GM12878 (cell line): ENCODE measurements at regions not wholly inside any gene's neighbourhood (a gene's known extent, or its start where the extent isn't known, plus 50 kb on each side); places are given as distances from the start of the nearest gene placed in this dataset.

Experiments used
- ATAC-seq: fragments of 200-7000 bp; cut with Tn5 transposase; 3 replicates; pipeline ENCODE4 v1.9.1; 2020; ENCODE audit warnings: mild to moderate bottlenecking, moderate library complexity
- BruUV-seq: library from RNA; stranded (reverse); fragments of 400-500 nt; replicated peaks from 2 replicates; lab custom pipeline; 2021; lab: Mats Ljungman, UMichigan
- CTCF ChIA-PET: fragments of 300-600 bp; sonication (Branson Sonifier 250); formaldehyde crosslinking; extraction: SDS; loops from one replicate; lab custom pipeline; 2021; ENCODE audit warnings: inconsistent platforms; lab: Yijun Ruan, JAX
- POLR2A ChIA-PET: fragments of 350-600 bp; formaldehyde crosslinking; extraction: SDS; loops from one replicate; lab custom pipeline; 2021; ENCODE audit warnings: inconsistent platforms; lab: Charles Lee
- RAD21 ChIA-PET: fragments of 300-600 bp; sonication (Branson Sonifier 250); formaldehyde crosslinking; loops from one replicate; lab custom pipeline; 2023; ENCODE audit warnings: antibody characterized with exemption; ENCODE audit not compliant: unreplicated experiment; lab: Charles Lee
- SMC1A ChIA-PET: fragments of 300-600 bp; sonication (Branson Sonifier 250); formaldehyde crosslinking; loops from one replicate; lab custom pipeline; 2023; ENCODE audit not compliant: unreplicated experiment, uncharacterized antibody; lab: Charles Lee
- DNase-seq: peaks from one replicate; pipeline ENCODE4 v3.0.0-alpha.2; 2011; ENCODE audit warnings: low read depth, low spot score
- FAIRE-seq: peaks from 3 replicates; lab custom pipeline; 2011; peaks lifted over from hg19 to GRCh38; lab: Jason Lieb, UNC
- H2AFZ ChIP-seq: 2 replicates; pipeline ENCODE4 v1.6.0; 2011; ENCODE audit warnings: low read depth, low read length, control low read depth; ENCODE audit not compliant: control insufficient read depth
- H3K27ac ChIP-seq: 2 replicates; pipeline ENCODE4 v1.5.1; 2011; ENCODE audit warnings: control low read depth; ENCODE audit not compliant: control insufficient read depth, insufficient read depth
- H3K27me3 ChIP-seq, 2 experiments: replicated peaks in 1 of 2; 2 replicates each; pipeline versions ENCODE4 v1.6.0 to v1.6.1; 2011; ENCODE audit warnings: low read length in 1 of 2; ENCODE audit not compliant: control insufficient read depth in 2 of 2, insufficient read depth in 2 of 2
- H3K36me3 ChIP-seq, 2 experiments: 2 replicates each; pipeline ENCODE4 v1.5.1; 2011; ENCODE audit warnings: low read length in 1 of 2; ENCODE audit not compliant: control insufficient read depth in 2 of 2, insufficient read depth in 2 of 2
- H3K4me1 ChIP-seq: 2 replicates; pipeline ENCODE4 v1.6.1; 2011; ENCODE audit warnings: mild to moderate bottlenecking, low read length, moderate library complexity, mixed read lengths; ENCODE audit not compliant: control insufficient read depth, insufficient read depth
- H3K4me2 ChIP-seq: 2 replicates; pipeline ENCODE4 v1.6.0; 2011; ENCODE audit warnings: control low read depth; ENCODE audit not compliant: control insufficient read depth, insufficient read depth
- H3K4me3 ChIP-seq: fragments of 200-600 bp; sonication (generic); 2 replicates; pipeline ENCODE4 v1.5.1; 2016
- H3K79me2 ChIP-seq: 2 replicates; pipeline ENCODE4 v1.6.0; 2011; ENCODE audit warnings: low read length; ENCODE audit not compliant: control insufficient read depth, insufficient read depth
- H3K9ac ChIP-seq: 2 replicates; pipeline ENCODE4 v1.8.0; 2011; ENCODE audit warnings: low read length, control low read depth, mixed read lengths; ENCODE audit not compliant: control insufficient read depth, insufficient read depth
- H3K9me3 ChIP-seq: replicated peaks from 3 replicates; pipeline ENCODE4 v1.5.1; 2011; ENCODE audit warnings: mild to moderate bottlenecking, low read length; ENCODE audit not compliant: control insufficient read depth, insufficient read depth
- H4K20me1 ChIP-seq: 2 replicates; pipeline ENCODE4 v1.6.0; 2011; ENCODE audit not compliant: control insufficient read depth, insufficient read depth
- CREB1 ChIP-seq: IDR thresholded peaks from 2 replicates; pipeline ENCODE4 v1.6.1; 2012; ENCODE audit warnings: low read depth, mild to moderate bottlenecking, inconsistent platforms
- GABPA ChIP-seq: IDR thresholded peaks from 2 replicates; pipeline ENCODE4 v1.6.1; 2014; ENCODE audit warnings: antibody characterized with exemption, low read depth, mild to moderate bottlenecking, inconsistent platforms
- MTA2 ChIP-seq: fragments of 450-650 bp; IDR thresholded peaks from 2 replicates; pipeline ENCODE4 v1.6.1; 2016; ENCODE audit warnings: low read depth, mild to moderate bottlenecking, moderate library complexity
- MTA3 ChIP-seq: IDR thresholded peaks from 2 replicates; pipeline ENCODE4 v1.6.1; 2012; ENCODE audit warnings: low read length, inconsistent platforms, borderline replicate concordance
- POU2F2 ChIP-seq: IDR thresholded peaks from 3 replicates; pipeline ENCODE4 v1.6.1; 2011; ENCODE audit warnings: low read depth, mild to moderate bottlenecking, low read length, borderline replicate concordance
- RUNX3 ChIP-seq: IDR thresholded peaks from 2 replicates; pipeline ENCODE4 v1.6.1; 2012; ENCODE audit warnings: low read length, inconsistent platforms
- SMAD1 ChIP-seq: fragments of 450-650 bp; IDR thresholded peaks from 2 replicates; pipeline ENCODE4 v1.6.1; 2018; ENCODE audit warnings: mild to moderate bottlenecking, low read depth; ENCODE audit not compliant: partially characterized antibody
- TARDBP ChIP-seq: IDR thresholded peaks from 2 replicates; pipeline ENCODE4 v1.6.1; 2016; ENCODE audit warnings: borderline replicate concordance
- TCF12 ChIP-seq: IDR thresholded peaks from 2 replicates; pipeline ENCODE4 v1.6.1; 2011; ENCODE audit warnings: low read depth, mild to moderate bottlenecking, low read length
- YY1 ChIP-seq: IDR thresholded peaks from 2 replicates; pipeline ENCODE4 v1.6.1; 2011; ENCODE audit warnings: low read depth, mild to moderate bottlenecking, low read length
- WGBS: methylation state at CpG from one replicate; pipeline ENCODE4 v1.1.6; 2016; ENCODE audit warnings: low lambda C conversion rate; ENCODE audit not compliant: insufficient replicate concordance, insufficient coverage; ENCODE audit errors: missing lambda C conversion rate; 5-methylcytosine and 5-hydroxymethylcytosine counted together
- in situ Hi-C: fragments of 300-500 bp; cut with MboI; formaldehyde crosslinking; loops from 9 replicates; pipeline ENCODE4 v1.14.3; 2018; ENCODE audit warnings: mixed read lengths
- intact Hi-C: fragments of 100-400 bp; cut with micrococcal nuclease; formaldehyde crosslinking; loops from one replicate; pipeline ENCODE4 v1.14.2; 2022; ENCODE audit not compliant: unreplicated experiment
- TF ChIP-seq, protein P1 (sequence below): IDR thresholded peaks from 2 replicates; pipeline ENCODE4 v1.6.1; 2012; ENCODE audit warnings: improper control_type of control experiment, low read depth, low read length; ENCODE audit not compliant: insufficient replicate concordance
- TF ChIP-seq, protein P2 (sequence below): fragments of 150-350 bp; IDR thresholded peaks from 2 replicates; pipeline ENCODE4 v1.6.1; 2016; ENCODE audit warnings: low read depth, low read length
- TF ChIP-seq, protein P3 (sequence below): IDR thresholded peaks from 2 replicates; pipeline ENCODE4 v1.6.1; 2011; ENCODE audit warnings: borderline replicate concordance, low read depth, mild to moderate bottlenecking, moderate library complexity, low read length; ENCODE audit not compliant: insufficient read depth, poor library complexity, severe bottlenecking
- TF ChIP-seq, protein P4 (sequence below): IDR thresholded peaks from 2 replicates; pipeline ENCODE4 v1.6.1; 2012; ENCODE audit warnings: low read depth, low read length, improper control_type of control experiment

DNA sequence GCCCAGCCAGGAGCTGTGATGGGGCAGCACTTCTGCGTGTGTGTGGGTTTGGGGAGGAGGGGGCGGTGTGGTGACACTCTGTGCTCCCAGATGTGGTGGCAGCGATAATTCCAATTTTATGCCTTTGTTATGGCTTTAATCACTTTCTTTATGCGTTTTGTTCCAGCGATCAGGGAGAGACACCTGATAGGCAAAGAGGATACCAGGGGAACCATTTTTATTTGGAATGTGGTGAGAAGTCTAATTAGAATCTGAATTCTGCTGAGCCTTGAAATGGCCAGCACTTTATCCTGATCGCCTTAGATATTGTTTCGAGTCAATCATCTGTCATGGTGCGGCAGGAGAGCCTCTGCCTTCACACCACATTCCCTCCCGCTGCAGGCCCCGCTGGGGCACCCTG, 79.5 kb downstream of the HIF1AN start (continued):
- TF ChIP-seq, protein P1, sequence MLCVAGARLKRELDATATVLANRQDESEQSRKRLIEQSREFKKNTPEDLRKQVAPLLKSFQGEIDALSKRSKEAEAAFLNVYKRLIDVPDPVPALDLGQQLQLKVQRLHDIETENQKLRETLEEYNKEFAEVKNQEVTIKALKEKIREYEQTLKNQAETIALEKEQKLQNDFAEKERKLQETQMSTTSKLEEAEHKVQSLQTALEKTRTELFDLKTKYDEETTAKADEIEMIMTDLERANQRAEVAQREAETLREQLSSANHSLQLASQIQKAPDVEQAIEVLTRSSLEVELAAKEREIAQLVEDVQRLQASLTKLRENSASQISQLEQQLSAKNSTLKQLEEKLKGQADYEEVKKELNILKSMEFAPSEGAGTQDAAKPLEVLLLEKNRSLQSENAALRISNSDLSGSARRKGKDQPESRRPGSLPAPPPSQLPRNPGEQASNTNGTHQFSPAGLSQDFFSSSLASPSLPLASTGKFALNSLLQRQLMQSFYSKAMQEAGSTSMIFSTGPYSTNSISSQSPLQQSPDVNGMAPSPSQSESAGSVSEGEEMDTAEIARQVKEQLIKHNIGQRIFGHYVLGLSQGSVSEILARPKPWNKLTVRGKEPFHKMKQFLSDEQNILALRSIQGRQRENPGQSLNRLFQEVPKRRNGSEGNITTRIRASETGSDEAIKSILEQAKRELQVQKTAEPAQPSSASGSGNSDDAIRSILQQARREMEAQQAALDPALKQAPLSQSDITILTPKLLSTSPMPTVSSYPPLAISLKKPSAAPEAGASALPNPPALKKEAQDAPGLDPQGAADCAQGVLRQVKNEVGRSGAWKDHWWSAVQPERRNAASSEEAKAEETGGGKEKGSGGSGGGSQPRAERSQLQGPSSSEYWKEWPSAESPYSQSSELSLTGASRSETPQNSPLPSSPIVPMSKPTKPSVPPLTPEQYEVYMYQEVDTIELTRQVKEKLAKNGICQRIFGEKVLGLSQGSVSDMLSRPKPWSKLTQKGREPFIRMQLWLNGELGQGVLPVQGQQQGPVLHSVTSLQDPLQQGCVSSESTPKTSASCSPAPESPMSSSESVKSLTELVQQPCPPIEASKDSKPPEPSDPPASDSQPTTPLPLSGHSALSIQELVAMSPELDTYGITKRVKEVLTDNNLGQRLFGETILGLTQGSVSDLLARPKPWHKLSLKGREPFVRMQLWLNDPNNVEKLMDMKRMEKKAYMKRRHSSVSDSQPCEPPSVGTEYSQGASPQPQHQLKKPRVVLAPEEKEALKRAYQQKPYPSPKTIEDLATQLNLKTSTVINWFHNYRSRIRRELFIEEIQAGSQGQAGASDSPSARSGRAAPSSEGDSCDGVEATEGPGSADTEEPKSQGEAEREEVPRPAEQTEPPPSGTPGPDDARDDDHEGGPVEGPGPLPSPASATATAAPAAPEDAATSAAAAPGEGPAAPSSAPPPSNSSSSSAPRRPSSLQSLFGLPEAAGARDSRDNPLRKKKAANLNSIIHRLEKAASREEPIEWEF, result no peak
- no peak for TF ChIP-seq SMAD1

DNA sequence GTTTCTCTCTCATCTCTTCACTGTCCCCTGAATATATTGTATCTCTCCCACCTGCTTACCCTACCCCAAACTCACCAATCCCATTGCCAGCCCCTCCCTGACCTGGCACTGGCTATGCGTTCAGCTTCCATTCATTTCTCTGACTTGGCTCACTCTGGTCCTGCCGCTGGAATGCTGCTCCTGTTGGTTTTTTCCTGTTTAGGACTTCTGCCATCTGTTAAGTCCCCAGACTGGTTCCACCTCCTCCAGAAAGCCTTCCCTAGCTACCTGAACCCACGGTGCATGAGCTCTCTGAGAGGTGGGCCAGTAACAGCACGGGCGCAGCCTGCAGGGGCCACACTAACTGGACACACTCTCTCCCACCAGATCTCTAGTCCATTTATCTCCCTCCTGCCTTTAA, 80.2 kb downstream of the HIF1AN start:
- H2AFZ ChIP-seq, result no peak overlapping the region
- RAD21 ChIA-PET, result no interaction called here
- TF ChIP-seq GABPA (no peak), POU2F2 (no peak), MTA3 (no peak), MTA2 (no peak), SMAD1 (no peak), RUNX3 (no peak), CREB1 (no peak), TARDBP (no peak), YY1 (no peak), TCF12 (no peak)
- TF ChIP-seq, protein P2, sequence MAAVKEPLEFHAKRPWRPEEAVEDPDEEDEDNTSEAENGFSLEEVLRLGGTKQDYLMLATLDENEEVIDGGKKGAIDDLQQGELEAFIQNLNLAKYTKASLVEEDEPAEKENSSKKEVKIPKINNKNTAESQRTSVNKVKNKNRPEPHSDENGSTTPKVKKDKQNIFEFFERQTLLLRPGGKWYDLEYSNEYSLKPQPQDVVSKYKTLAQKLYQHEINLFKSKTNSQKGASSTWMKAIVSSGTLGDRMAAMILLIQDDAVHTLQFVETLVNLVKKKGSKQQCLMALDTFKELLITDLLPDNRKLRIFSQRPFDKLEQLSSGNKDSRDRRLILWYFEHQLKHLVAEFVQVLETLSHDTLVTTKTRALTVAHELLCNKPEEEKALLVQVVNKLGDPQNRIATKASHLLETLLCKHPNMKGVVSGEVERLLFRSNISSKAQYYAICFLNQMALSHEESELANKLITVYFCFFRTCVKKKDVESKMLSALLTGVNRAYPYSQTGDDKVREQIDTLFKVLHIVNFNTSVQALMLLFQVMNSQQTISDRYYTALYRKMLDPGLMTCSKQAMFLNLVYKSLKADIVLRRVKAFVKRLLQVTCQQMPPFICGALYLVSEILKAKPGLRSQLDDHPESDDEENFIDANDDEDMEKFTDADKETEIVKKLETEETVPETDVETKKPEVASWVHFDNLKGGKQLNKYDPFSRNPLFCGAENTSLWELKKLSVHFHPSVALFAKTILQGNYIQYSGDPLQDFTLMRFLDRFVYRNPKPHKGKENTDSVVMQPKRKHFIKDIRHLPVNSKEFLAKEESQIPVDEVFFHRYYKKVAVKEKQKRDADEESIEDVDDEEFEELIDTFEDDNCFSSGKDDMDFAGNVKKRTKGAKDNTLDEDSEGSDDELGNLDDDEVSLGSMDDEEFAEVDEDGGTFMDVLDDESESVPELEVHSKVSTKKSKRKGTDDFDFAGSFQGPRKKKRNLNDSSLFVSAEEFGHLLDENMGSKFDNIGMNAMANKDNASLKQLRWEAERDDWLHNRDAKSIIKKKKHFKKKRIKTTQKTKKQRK, result no peak
- TF ChIP-seq, protein P3, sequence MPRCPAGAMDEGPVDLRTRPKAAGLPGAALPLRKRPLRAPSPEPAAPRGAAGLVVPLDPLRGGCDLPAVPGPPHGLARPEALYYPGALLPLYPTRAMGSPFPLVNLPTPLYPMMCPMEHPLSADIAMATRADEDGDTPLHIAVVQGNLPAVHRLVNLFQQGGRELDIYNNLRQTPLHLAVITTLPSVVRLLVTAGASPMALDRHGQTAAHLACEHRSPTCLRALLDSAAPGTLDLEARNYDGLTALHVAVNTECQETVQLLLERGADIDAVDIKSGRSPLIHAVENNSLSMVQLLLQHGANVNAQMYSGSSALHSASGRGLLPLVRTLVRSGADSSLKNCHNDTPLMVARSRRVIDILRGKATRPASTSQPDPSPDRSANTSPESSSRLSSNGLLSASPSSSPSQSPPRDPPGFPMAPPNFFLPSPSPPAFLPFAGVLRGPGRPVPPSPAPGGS, result no peak
- TF ChIP-seq, protein P4, sequence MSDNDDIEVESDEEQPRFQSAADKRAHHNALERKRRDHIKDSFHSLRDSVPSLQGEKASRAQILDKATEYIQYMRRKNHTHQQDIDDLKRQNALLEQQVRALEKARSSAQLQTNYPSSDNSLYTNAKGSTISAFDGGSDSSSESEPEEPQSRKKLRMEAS, result no peak

More for the DNA sequence above, 80.2 kb downstream of the HIF1AN start:
- no peak for DNase-seq
- Histone ChIP-seq H3K27ac (no peak overlapping the region), H3K79me2 (no peaks in the 10 kb centered on the region), H3K9me3 (no peaks in the 10 kb centered on the region), H4K20me1 (no peaks in the 10 kb centered on the region), H3K36me3 (no peaks in the 10 kb centered on the region), H3K9ac (no peak overlapping the region), H3K4me3 (no peak overlapping the region), H3K4me1 (no peaks in the 10 kb centered on the region), H3K4me2 (no peak overlapping the region), H3K27me3 (peaks cover 0 to 8% of the 10 kb centered on the region in 2 experiments; a peak in 3 of 4 replicates)
- no peak for ATAC-seq
- CTCF ChIA-PET, result interaction anchor here (0.9 kb wide), 1 partner anchor 19 kb away, joined by 3 read pairs; no protein-coding TSS in a partner anchor
- WGBS, result 39% methylated on average over 5 of the region's 5 CpGs
- intact Hi-C loops, result no loop called here
- POLR2A ChIA-PET, result no interaction called here
- BruUV-seq, result no TSS peak
- no peak for FAIRE-seq
- SMC1A ChIA-PET, result no interaction called here
- in situ Hi-C loops, result no loop called here
